ENCODE measurements at regions not wholly inside any gene's neighbourhood (a gene's known extent, or its start where the extent isn't known, plus 50 kb on each side); places are given as distances from the start of the nearest gene placed in this dataset.

DNA sequence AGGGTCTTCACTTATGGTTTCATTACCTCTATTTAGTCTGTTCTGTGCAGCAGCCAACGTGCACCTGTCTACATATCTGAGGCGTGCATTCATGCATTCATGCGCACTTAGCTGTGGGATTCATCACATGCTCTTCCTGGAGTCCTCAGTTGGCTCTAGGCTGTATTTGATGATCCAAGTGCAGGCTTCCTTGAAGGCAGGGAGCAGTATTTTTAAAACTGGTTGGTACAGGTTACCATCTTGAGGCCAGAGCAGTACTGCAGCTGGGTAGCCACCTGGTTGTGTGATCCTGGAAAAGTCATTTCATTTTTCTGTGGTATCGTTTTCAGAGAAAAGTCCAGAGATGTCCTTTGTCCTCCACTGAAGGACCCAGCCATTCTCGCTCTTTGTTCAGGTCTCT is 109.8 kb downstream of the EN1 start:
- TF ChIP-seq, protein P1, sequence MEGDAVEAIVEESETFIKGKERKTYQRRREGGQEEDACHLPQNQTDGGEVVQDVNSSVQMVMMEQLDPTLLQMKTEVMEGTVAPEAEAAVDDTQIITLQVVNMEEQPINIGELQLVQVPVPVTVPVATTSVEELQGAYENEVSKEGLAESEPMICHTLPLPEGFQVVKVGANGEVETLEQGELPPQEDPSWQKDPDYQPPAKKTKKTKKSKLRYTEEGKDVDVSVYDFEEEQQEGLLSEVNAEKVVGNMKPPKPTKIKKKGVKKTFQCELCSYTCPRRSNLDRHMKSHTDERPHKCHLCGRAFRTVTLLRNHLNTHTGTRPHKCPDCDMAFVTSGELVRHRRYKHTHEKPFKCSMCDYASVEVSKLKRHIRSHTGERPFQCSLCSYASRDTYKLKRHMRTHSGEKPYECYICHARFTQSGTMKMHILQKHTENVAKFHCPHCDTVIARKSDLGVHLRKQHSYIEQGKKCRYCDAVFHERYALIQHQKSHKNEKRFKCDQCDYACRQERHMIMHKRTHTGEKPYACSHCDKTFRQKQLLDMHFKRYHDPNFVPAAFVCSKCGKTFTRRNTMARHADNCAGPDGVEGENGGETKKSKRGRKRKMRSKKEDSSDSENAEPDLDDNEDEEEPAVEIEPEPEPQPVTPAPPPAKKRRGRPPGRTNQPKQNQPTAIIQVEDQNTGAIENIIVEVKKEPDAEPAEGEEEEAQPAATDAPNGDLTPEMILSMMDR (IDR thresholded peaks at IDR 0.05 in 4 of 5, conservative IDR thresholded peaks at IDR 0.05 in 1 of 5), result no peak
- no peak for TF ChIP-seq POLR2A (IDR thresholded peaks at IDR 0.05)
